ENCODE measurements at regions not wholly inside any gene's neighbourhood (a gene's known extent, or its start where the extent isn't known, plus 50 kb on each side); places are given as distances from the start of the nearest gene placed in this dataset.

- no peak for DNase-seq (ENCODE audit: low spot score in 2 of 2)
- no peaks in the 10 kb centered on the region for H3K9me3 ChIP-seq
- no peak overlapping the region for H3K27ac ChIP-seq
- H3K27me3 ChIP-seq = no peaks in the 10 kb centered on the region
- no peak overlapping the region for H3K4me3 ChIP-seq
- no peaks in the 10 kb centered on the region for H3K4me1 ChIP-seq
- WGBS = 71% methylated on average over 4 of the region's 4 CpGs
- TF ChIP-seq POLR2AphosphoS5 (IDR thresholded peaks at IDR 0.05) = no peak
- no peak for TF ChIP-seq CTCF (IDR thresholded peaks at IDR 0.05)
- no peak for TF ChIP-seq EP300 (IDR thresholded peaks at IDR 0.05)
- TF ChIP-seq POLR2A (IDR thresholded peaks at IDR 0.05) = no peak
- no peaks in the 10 kb centered on the region for H3K36me3 ChIP-seq
Observed at GRCh38 chr5:126267438-126267837, 155.8 kb upstream of the GRAMD2B start.

GRCh38 chr5:126268697-126269315 lies 154.4 kb upstream of the GRAMD2B start:
- TF ChIP-seq CTCF (IDR thresholded peaks at IDR 0.05) (no peak), EP300 (IDR thresholded peaks at IDR 0.05) (no peak), POLR2A (IDR thresholded peaks at IDR 0.05) (no peak), POLR2AphosphoS5 (IDR thresholded peaks at IDR 0.05) (no peak)

GRCh38 chr5:126269511-126269910 lies 153.7 kb upstream of the GRAMD2B start:
- WGBS = 100% methylated on average over 1 of the region's 1 CpG
- DNase-seq (ENCODE audit: low spot score in 2 of 2) = no peak
- Histone ChIP-seq H3K27ac (no peak overlapping the region), H3K9me3 (no peaks in the 10 kb centered on the region), H3K27me3 (no peaks in the 10 kb centered on the region), H3K36me3 (no peaks in the 10 kb centered on the region), H3K4me1 (no peaks in the 10 kb centered on the region), H3K4me3 (no peak overlapping the region)
- TF ChIP-seq EP300 (IDR thresholded peaks at IDR 0.05) (no peak), CTCF (IDR thresholded peaks at IDR 0.05) (no peak), POLR2A (IDR thresholded peaks at IDR 0.05) (no peak), POLR2AphosphoS5 (IDR thresholded peaks at IDR 0.05) (no peak)

More at GRCh38 chr5:126268697-126269315, 154.4 kb upstream of the GRAMD2B start:
- Histone ChIP-seq H3K27me3 (no peaks in the 10 kb centered on the region), H3K4me1 (no peaks in the 10 kb centered on the region), H3K27ac (no peak overlapping the region), H3K9me3 (no peaks in the 10 kb centered on the region), H3K36me3 (no peaks in the 10 kb centered on the region), H3K4me3 (no peak overlapping the region)
- no peak for DNase-seq (ENCODE audit: low spot score in 2 of 2)
- 79% methylated on average over 3 of the region's 3 CpGs for WGBS

GRCh38 chr5:126271141-126271540 lies 152.1 kb upstream of the GRAMD2B start:
- no peaks in the 10 kb centered on the region for H3K36me3 ChIP-seq
- no peaks in the 10 kb centered on the region for H3K4me1 ChIP-seq
- DNase-seq (ENCODE audit: low spot score in 2 of 2) = no peak
- no peaks in the 10 kb centered on the region for H3K9me3 ChIP-seq
- no peak overlapping the region for H3K27ac ChIP-seq
- H3K27me3 ChIP-seq = no peaks in the 10 kb centered on the region
- WGBS = 95% methylated on average over 3 of the region's 3 CpGs
- H3K4me3 ChIP-seq = no peak overlapping the region
- no peak for TF ChIP-seq EP300 (IDR thresholded peaks at IDR 0.05)
- no peak for TF ChIP-seq CTCF (IDR thresholded peaks at IDR 0.05)
- no peak for TF ChIP-seq POLR2A (IDR thresholded peaks at IDR 0.05)
- no peak for TF ChIP-seq POLR2AphosphoS5 (IDR thresholded peaks at IDR 0.05)

- WGBS = 26% methylated on average over 2 of the region's 2 CpGs
Observed at GRCh38 chr5:126274076-126274762, 149.0 kb upstream of the GRAMD2B start.

More at GRCh38 chr5:126274076-126274762, 149.0 kb upstream of the GRAMD2B start:
- TF ChIP-seq EP300 (IDR thresholded peaks at IDR 0.05) (no peak), POLR2A (IDR thresholded peaks at IDR 0.05) (no peak), POLR2AphosphoS5 (IDR thresholded peaks at IDR 0.05) (no peak), CTCF (IDR thresholded peaks at IDR 0.05) (no peak)
- Histone ChIP-seq H3K4me1 (no peaks in the 10 kb centered on the region), H3K36me3 (no peaks in the 10 kb centered on the region), H3K9me3 (no peaks in the 10 kb centered on the region), H3K27me3 (no peaks in the 10 kb centered on the region), H3K27ac (no peak overlapping the region), H3K4me3 (no peak overlapping the region)
- no peak for DNase-seq (ENCODE audit: low spot score in 2 of 2)

Data from suprapubic skin (tissue), 4 donors.